ENCODE measurements at regions not wholly inside any gene's neighbourhood (a gene's known extent, or its start where the extent isn't known, plus 50 kb on each side); places are given as distances from the start of the nearest gene placed in this dataset.

DNA sequence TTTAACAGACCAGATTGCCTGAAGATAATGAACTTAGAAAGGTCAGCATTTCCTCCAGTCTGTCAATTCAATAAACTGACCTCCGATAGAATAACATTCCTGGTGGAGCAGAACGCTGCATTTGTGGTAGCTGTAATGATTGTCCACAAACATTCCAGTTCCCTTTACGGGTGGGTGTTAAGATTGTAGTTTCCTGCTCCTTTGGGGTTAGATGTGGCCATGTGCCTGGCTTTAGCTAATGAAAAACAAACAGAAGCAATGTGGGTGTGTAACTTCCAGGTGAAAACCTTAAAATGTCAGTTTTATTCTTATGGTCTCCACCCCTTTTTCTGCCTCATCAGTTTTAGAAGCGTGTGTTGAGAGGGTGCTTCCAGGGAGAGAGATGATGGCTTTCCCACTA lies 217.3 kb upstream of the CRY1 start:
- H3K4me3 Mint-ChIP-seq: no peak overlapping the region
- no peak overlapping the region for H3K27ac Mint-ChIP-seq
- H3K27me3 Mint-ChIP-seq: peaks cover 3% of the 10 kb centered on the region
- no peaks in the 10 kb centered on the region for H3K36me3 Mint-ChIP-seq (ENCODE audit: low read depth)
- peaks cover 11% of the 10 kb centered on the region for H3K4me1 Mint-ChIP-seq
- no peak for ATAC-seq (replicated peaks)
- H3K9me3 Mint-ChIP-seq: no peaks in the 10 kb centered on the region

- H3K4me1 Mint-ChIP-seq: peaks cover 11% of the 10 kb centered on the region
- H3K4me3 Mint-ChIP-seq: no peak overlapping the region
- peaks cover 3% of the 10 kb centered on the region for H3K27me3 Mint-ChIP-seq
- no peak for ATAC-seq (replicated peaks)
- H3K36me3 Mint-ChIP-seq (ENCODE audit: low read depth): no peaks in the 10 kb centered on the region
- no peaks in the 10 kb centered on the region for H3K9me3 Mint-ChIP-seq
- H3K27ac Mint-ChIP-seq: no peak overlapping the region
These were observed 218.3 kb upstream of the CRY1 start for GRCh38 chr12:107311682-107312081.

GRCh38 chr12:107317751-107318555 lies 224.6 kb upstream of the CRY1 start:
- H3K27ac Mint-ChIP-seq: no peak overlapping the region
- peaks cover 3% of the 10 kb centered on the region for H3K27me3 Mint-ChIP-seq
- H3K4me1 Mint-ChIP-seq: peaks cover 17% of the 10 kb centered on the region

DNA sequence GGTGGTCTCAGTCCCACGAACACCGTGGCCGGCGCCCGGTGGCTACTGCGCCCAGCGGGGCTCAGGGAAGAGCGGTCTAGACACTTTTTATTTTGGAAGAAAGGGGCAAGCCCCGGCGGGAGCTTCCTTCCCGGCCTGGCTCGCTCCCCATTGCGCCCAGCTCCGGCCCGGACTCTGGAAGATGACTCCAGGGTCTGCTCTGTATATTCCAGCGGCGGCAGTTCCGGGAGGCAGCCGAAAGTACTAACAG lies 225.1 kb upstream of the CRY1 start:
- no peaks in the 10 kb centered on the region for H3K9me3 Mint-ChIP-seq
- H3K4me1 Mint-ChIP-seq: peaks cover 13% of the 10 kb centered on the region
- H3K27ac Mint-ChIP-seq: no peak overlapping the region
- ATAC-seq (replicated peaks): no peak
- H3K36me3 Mint-ChIP-seq (ENCODE audit: low read depth): peaks cover 17% of the 10 kb centered on the region
- H3K27me3 Mint-ChIP-seq: peaks cover 3% of the 10 kb centered on the region
- peak overlapping the region; percentile 89 for H3K4me3 Mint-ChIP-seq

More at GRCh38 chr12:107317751-107318555, 224.6 kb upstream of the CRY1 start:
- H3K36me3 Mint-ChIP-seq (ENCODE audit: low read depth): peaks cover 17% of the 10 kb centered on the region
- ATAC-seq (replicated peaks): peak; percentile 73
- peak overlapping the region; percentile 89 for H3K4me3 Mint-ChIP-seq
- H3K9me3 Mint-ChIP-seq: no peaks in the 10 kb centered on the region

GRCh38 chr12:107318806-107319532 lies 225.6 kb upstream of the CRY1 start:
- peak overlapping the region; percentile 89 for H3K4me3 Mint-ChIP-seq
- H3K27me3 Mint-ChIP-seq: peaks cover 3% of the 10 kb centered on the region
- no peak for ATAC-seq (replicated peaks)
- H3K9me3 Mint-ChIP-seq: no peaks in the 10 kb centered on the region
- peaks cover 17% of the 10 kb centered on the region for H3K4me1 Mint-ChIP-seq
- H3K36me3 Mint-ChIP-seq (ENCODE audit: low read depth): peaks cover 17% of the 10 kb centered on the region
- H3K27ac Mint-ChIP-seq: no peak overlapping the region

DNA sequence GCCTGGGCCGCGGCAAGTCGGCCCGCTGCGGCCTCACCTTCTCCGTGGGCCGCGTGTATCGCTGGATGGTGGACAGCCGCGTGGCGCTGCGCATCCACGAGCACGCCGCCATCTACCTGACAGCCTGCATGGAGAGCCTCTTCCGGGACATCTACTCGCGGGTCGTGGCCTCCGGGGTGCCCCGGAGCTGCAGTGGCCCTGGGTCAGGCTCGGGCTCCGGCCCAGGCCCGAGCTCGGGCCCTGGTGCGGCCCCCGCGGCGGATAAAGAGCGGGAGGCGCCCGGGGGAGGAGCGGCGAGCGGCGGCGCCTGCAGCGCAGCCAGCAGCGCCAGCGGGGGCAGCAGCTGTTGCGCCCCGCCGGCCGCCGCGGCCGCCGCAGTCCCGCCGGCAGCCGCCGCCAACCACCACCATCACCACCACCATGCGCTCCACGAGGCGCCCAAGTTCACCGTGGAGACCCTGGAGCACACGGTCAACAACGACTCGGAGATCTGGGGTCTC lies 226.2 kb upstream of the CRY1 start:
- no peak for ATAC-seq (replicated peaks)
- Mint-ChIP-seq H3K27ac (peak overlapping the region; percentile 89), H3K27me3 (peaks cover 3% of the 10 kb centered on the region), H3K4me1 (peaks cover 17% of the 10 kb centered on the region), H3K9me3 (no peaks in the 10 kb centered on the region), H3K4me3 (peak overlapping the region; percentile 89), H3K36me3 (ENCODE audit: low read depth) (peaks cover 17% of the 10 kb centered on the region)

DNA sequence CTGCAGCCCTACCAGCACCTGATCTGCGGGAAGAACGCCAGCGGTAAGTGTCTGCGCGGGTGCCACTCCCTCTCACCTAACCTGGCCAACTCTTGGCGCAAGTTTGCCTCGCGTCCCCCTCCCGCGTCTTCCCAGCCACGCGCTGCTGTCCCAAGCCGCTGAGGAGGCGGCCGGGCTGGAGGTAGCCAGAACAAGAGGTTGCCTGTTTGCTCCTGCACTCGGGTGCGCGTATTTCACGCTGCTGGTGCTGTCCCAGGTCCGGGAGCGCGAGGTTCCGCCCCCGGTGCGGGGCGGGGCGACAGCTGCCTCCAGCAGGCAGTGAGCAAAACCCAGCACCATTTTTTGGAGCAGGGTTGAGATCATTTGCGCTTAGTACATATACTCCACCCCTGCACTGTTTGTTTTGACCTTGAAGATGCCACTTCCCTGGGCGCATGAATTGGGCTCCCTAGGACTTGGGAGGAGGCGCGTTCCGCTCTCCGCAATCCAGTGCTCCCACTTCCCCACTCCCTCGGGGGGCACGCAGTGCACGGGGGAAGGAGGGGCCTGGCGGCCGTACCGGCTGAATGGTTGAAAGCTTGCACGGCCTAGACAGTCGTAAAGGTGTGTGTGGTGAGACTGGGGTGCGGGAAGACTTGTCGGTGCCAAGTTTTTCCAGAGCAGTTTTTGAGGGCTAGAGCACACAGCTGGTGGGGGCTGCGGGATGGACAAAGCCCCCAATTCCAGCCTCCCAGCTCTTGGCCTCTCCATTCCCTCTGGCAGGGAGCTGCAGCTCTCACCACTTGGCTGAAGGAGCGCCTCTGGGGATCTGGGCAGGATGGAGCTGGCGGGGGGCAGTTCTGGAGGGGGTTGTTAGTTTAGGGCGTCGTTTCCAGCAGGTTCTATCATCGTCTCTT lies 226.9 kb upstream of the CRY1 start:
- Mint-ChIP-seq H3K4me3 (peak overlapping the region; percentile 89), H3K9me3 (no peaks in the 10 kb centered on the region), H3K4me1 (peaks cover 17% of the 10 kb centered on the region), H3K36me3 (ENCODE audit: low read depth) (peaks cover 17% of the 10 kb centered on the region), H3K27ac (peak overlapping the region; percentile 89), H3K27me3 (no peaks in the 10 kb centered on the region)
- ATAC-seq (replicated peaks): peak; percentile 64

DNA sequence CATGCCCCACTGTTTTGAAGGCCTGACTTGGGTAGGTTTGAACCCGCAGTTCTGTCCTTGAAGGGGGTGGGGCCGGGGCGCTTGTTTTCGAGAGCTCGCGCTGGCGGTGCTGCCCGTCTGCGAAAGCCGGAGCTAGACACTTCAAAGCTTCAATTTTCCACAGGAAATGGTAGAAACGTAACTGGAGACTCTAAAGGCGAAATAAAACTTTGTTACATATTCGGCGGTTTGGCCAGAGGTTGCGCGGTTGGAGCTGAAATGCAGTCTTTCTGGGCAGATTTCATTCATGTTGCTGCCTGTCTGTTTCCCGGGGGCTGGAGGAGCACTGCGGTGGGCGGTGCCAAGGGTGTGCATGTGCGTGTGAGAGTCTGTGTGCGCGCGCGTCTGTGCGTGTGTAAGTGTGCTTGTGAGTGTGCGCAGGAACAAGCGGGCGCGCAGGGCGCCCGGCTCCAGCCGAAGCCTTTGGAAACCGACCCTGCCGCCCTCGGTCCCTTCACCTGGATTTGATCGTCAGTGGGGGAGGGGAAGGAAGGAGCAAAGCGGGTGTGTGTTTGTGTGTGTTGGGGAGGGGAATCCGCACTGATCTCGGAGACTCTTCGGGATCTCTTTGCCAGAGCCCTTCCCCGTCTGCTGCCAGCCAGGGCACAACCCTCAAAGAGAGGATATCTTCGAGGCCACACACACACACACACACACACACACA lies 227.7 kb upstream of the CRY1 start:
- Mint-ChIP-seq H3K4me3 (peak overlapping the region; percentile 89), H3K27me3 (no peaks in the 10 kb centered on the region), H3K36me3 (ENCODE audit: low read depth) (peaks cover 17% of the 10 kb centered on the region), H3K9me3 (no peaks in the 10 kb centered on the region), H3K27ac (peak overlapping the region; percentile 89), H3K4me1 (peaks cover 17% of the 10 kb centered on the region)
- peak; percentile 23 for ATAC-seq (replicated peaks)

DNA sequence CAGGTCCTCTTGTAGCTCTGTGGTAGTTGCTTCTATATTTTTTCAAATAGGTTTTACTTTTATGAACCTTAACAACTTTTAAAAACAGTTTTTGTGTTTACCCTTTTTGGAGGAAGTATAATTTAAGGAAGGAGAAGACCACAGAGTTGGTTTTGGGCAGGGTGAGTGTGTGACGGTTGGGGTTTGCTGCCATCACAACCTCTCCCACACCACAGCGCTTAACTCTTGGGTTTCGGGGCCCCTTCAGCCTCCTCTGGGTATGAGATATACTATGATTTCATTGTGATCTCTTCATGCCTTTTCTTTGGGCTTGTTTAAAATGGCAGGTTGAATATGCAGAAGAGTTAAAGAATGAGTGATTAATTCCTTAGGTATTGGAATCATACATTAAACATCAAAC lies 228.7 kb upstream of the CRY1 start:
- peaks cover 17% of the 10 kb centered on the region for H3K36me3 Mint-ChIP-seq (ENCODE audit: low read depth)
- H3K9me3 Mint-ChIP-seq: no peaks in the 10 kb centered on the region
- peak; percentile 51 for ATAC-seq (replicated peaks)
- peak overlapping the region; percentile 89 for H3K27ac Mint-ChIP-seq
- H3K27me3 Mint-ChIP-seq: no peaks in the 10 kb centered on the region
- peak overlapping the region; percentile 89 for H3K4me3 Mint-ChIP-seq
- peaks cover 23% of the 10 kb centered on the region for H3K4me1 Mint-ChIP-seq

GRCh38 chr12:107325075-107325608 lies 231.8 kb upstream of the CRY1 start:
- peaks cover 48% of the 10 kb centered on the region for H3K4me1 Mint-ChIP-seq
- no peaks in the 10 kb centered on the region for H3K9me3 Mint-ChIP-seq
- no peaks in the 10 kb centered on the region for H3K27me3 Mint-ChIP-seq
- peaks cover 22% of the 10 kb centered on the region for H3K36me3 Mint-ChIP-seq (ENCODE audit: low read depth)
- no peak for ATAC-seq (replicated peaks)
- no peak overlapping the region for H3K27ac Mint-ChIP-seq
- H3K4me3 Mint-ChIP-seq: no peak overlapping the region

- H3K27ac Mint-ChIP-seq: no peak overlapping the region
- H3K36me3 Mint-ChIP-seq (ENCODE audit: low read depth): peaks cover 13% of the 10 kb centered on the region
- H3K4me3 Mint-ChIP-seq: no peak overlapping the region
- H3K9me3 Mint-ChIP-seq: no peaks in the 10 kb centered on the region
- no peaks in the 10 kb centered on the region for H3K27me3 Mint-ChIP-seq
- ATAC-seq (replicated peaks): no peak
- H3K4me1 Mint-ChIP-seq: peaks cover 55% of the 10 kb centered on the region
These were observed 232.9 kb upstream of the CRY1 start for GRCh38 chr12:107326237-107326636.

DNA sequence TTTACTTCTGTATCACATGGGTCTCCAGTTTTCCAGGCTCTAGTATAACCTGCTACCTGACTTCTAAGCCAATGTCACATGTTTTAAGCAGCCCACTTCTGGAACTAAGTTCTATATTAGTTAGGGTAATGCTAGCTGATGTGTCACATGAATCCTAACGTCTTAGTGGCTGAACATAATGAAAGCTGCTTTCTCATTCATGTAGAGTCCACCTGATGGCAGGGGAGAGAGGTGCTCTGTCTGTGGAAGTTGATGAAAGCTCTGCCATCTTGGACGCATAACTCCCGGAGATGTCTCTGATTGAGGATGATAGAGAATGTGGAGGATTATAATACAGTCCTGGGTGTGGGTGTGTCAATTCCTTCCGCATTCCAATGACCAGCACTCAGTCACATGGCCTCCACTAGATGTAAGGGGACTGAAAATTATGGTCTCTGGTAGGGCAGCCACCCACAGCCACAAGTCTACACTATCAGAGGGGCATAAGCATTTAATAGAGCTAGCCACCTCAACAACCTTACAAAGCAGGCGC lies 234.4 kb upstream of the CRY1 start:
- Mint-ChIP-seq H3K4me1 (peaks cover 51% of the 10 kb centered on the region), H3K27me3 (no peaks in the 10 kb centered on the region), H3K36me3 (ENCODE audit: low read depth) (peaks cover 8% of the 10 kb centered on the region), H3K4me3 (no peak overlapping the region), H3K9me3 (no peaks in the 10 kb centered on the region), H3K27ac (no peak overlapping the region)
- ATAC-seq (replicated peaks): no peak

DNA sequence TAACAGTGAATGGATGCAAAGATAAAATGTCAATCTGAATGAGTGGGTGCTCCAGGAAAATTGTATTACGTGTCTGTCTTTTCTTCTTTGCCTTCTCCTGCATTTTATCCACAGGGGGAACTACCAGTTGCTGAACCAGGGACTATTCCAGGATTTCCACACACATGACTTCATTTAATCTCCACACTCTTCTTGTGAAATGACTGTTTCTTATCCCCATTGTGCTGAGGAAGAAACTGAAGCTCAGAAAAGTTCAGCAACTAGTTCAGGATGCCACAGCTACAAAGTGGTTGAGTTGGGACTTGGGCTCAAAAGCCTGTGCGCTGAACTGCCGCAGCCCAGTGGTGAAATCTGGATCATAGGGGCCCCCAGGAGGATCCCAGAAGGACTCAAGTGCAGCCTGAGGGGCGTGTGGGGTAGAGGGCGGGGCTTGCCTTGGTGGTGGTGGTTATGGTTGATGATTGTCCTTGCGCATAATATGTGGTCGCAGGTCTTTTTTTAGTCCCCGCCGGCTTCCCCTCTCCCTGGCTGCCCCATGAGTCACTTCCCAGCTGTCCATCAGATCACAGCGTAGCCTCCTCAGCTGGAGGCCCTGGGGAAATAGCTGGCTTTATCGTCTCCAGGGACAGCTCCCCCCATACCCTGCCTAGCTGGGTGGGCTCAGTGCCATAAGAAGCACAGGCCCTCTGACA lies 235.2 kb upstream of the CRY1 start:
- ATAC-seq (replicated peaks): peak; percentile 50
- peak overlapping the region; percentile 94 for H3K27ac Mint-ChIP-seq
- H3K4me1 Mint-ChIP-seq: peaks cover 55% of the 10 kb centered on the region
- no peaks in the 10 kb centered on the region for H3K9me3 Mint-ChIP-seq
- H3K36me3 Mint-ChIP-seq (ENCODE audit: low read depth): peaks cover 8% of the 10 kb centered on the region
- H3K27me3 Mint-ChIP-seq: no peaks in the 10 kb centered on the region
- peak overlapping the region; percentile 70 for H3K4me3 Mint-ChIP-seq

Measured in activated T-helper 17 cell treated with anti-CD3 and anti-CD28 coated beads, Interleukin-2, amount 50 U/mL, for 72 hours (primary cell).